ENCODE measurements at regions not wholly inside any gene's neighbourhood (a gene's known extent, or its start where the extent isn't known, plus 50 kb on each side); places are given as distances from the start of the nearest gene placed in this dataset.

- DNase-seq (ENCODE audit: extremely low spot score): no peak
- CTCF ChIA-PET: interaction anchor here (0.6 kb wide), 1 partner anchor 469 kb away, joined by 3 read pairs; no protein-coding TSS in a partner anchor
- POLR2A ChIA-PET: no interaction called here
- TF ChIP-seq ZNF384 (IDR thresholded peaks at IDR 0.05) (no peak), ELF4 (IDR thresholded peaks at IDR 0.05) (no peak), TARDBP (IDR thresholded peaks at IDR 0.05) (no peak), L3MBTL2 (conservative IDR thresholded peaks at IDR 0.05) (no peak), SUZ12 (IDR thresholded peaks at IDR 0.05) (no peak)
Measured at GRCh38 chr5:106759581-106759980, 911.2 kb downstream of the EFNA5 start.

- TF ChIP-seq FOXA1 (IDR thresholded peaks at IDR 0.05) (no peak), CTBP1 (IDR thresholded peaks at IDR 0.05; ENCODE audit: borderline replicate concordance) (no peak), ARNT (IDR thresholded peaks at IDR 0.05) (no peak), NFRKB (IDR thresholded peaks at IDR 0.05) (no peak), LEF1 (IDR thresholded peaks at IDR 0.05; ENCODE audit: borderline replicate concordance) (no peak), SP1 (IDR thresholded peaks at IDR 0.05) (no peak), BHLHE40 (IDR thresholded peaks at IDR 0.05; ENCODE audit: borderline replicate concordance) (no peak), ELF4 (IDR thresholded peaks at IDR 0.05) (no peak), SUZ12 (IDR thresholded peaks at IDR 0.05) (no peak), FOXK2 (IDR thresholded peaks at IDR 0.05) (no peak), TARDBP (IDR thresholded peaks at IDR 0.05) (no peak), HDGF (IDR thresholded peaks at IDR 0.05; ENCODE audit: borderline replicate concordance) (no peak)
- CTCF ChIA-PET: interaction anchor here (0.6 kb wide), 1 partner anchor 469 kb away, joined by 3 read pairs; no protein-coding TSS in a partner anchor
- POLR2A ChIA-PET: no interaction called here
- no peak for DNase-seq (ENCODE audit: extremely low spot score)
Measured at GRCh38 chr5:106759152-106759551, 911.6 kb downstream of the EFNA5 start.

- no peak for TF ChIP-seq FOXM1 (IDR thresholded peaks at IDR 0.05; ENCODE audit: borderline replicate concordance)
- TF ChIP-seq FOXA1 (IDR thresholded peaks at IDR 0.05): no peak
- TF ChIP-seq NFRKB (IDR thresholded peaks at IDR 0.05): no peak
- no peak for TF ChIP-seq FOXK2 (IDR thresholded peaks at IDR 0.05)
- no peak for TF ChIP-seq SUZ12 (IDR thresholded peaks at IDR 0.05)
- no peak for TF ChIP-seq PKNOX1 (IDR thresholded peaks at IDR 0.05)
- TF ChIP-seq L3MBTL2 (conservative IDR thresholded peaks at IDR 0.05): no peak
- TF ChIP-seq ARNT (IDR thresholded peaks at IDR 0.05): no peak
- TF ChIP-seq BHLHE40 (IDR thresholded peaks at IDR 0.05; ENCODE audit: borderline replicate concordance): no peak
- TF ChIP-seq LEF1 (IDR thresholded peaks at IDR 0.05; ENCODE audit: borderline replicate concordance): no peak
- TF ChIP-seq TARDBP (IDR thresholded peaks at IDR 0.05): no peak
- POLR2A ChIA-PET: no interaction called here
- DNase-seq (ENCODE audit: extremely low spot score): no peak
- CTCF ChIA-PET: no interaction called here
Measured at GRCh38 chr5:106757672-106758071, 913.1 kb downstream of the EFNA5 start.

DNA sequence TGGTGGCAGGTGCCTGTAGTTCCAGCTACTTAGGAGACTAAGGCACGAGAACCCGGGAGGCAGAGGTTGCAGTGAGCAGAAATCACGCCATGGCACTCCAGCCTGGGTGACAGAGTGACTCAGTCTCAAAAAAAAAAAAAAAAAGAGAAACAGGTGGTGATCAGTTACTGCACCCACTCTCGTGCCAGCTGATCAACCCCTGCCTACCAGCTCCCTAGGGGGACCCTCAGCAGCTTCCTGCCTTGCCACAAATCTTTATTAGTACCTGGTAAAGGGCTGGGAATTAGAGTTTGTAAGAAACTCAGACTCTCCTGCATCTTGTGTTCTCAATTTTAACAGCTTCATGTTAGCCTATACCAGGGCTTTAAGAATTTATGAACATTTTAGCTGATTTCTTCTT is 914.9 kb downstream of the EFNA5 start:
- POLR2A ChIA-PET: no interaction called here
- TF ChIP-seq HDGF (IDR thresholded peaks at IDR 0.05; ENCODE audit: borderline replicate concordance): no peak
- DNase-seq (ENCODE audit: extremely low spot score): no peak
- CTCF ChIA-PET: no interaction called here

- TF ChIP-seq ZNF384 (IDR thresholded peaks at IDR 0.05) (no peak), FOXA1 (IDR thresholded peaks at IDR 0.05) (no peak), PKNOX1 (IDR thresholded peaks at IDR 0.05) (no peak), SUZ12 (IDR thresholded peaks at IDR 0.05) (no peak), LEF1 (IDR thresholded peaks at IDR 0.05; ENCODE audit: borderline replicate concordance) (no peak), ELF4 (IDR thresholded peaks at IDR 0.05) (no peak), TARDBP (IDR thresholded peaks at IDR 0.05) (no peak), SP1 (IDR thresholded peaks at IDR 0.05) (no peak), FOXM1 (IDR thresholded peaks at IDR 0.05; ENCODE audit: borderline replicate concordance) (no peak), NFRKB (IDR thresholded peaks at IDR 0.05) (no peak), L3MBTL2 (conservative IDR thresholded peaks at IDR 0.05) (no peak), CTBP1 (IDR thresholded peaks at IDR 0.05; ENCODE audit: borderline replicate concordance) (no peak), BHLHE40 (IDR thresholded peaks at IDR 0.05; ENCODE audit: borderline replicate concordance) (no peak), HDGF (IDR thresholded peaks at IDR 0.05; ENCODE audit: borderline replicate concordance) (no peak), ARNT (IDR thresholded peaks at IDR 0.05) (no peak), FOXK2 (IDR thresholded peaks at IDR 0.05) (no peak)
- no peak for DNase-seq (ENCODE audit: extremely low spot score)
- ChIA-PET POLR2A (no interaction called here), CTCF (interaction anchor here (0.6 kb wide), 1 partner anchor 1967 kb away, joined by 5 read pairs; no protein-coding TSS in a partner anchor)
Measured at GRCh38 chr5:106755066-106755465, 915.7 kb downstream of the EFNA5 start.

- ChIA-PET POLR2A (no interaction called here), CTCF (no interaction called here)
- DNase-seq (ENCODE audit: extremely low spot score): no peak
- TF ChIP-seq BHLHE40 (IDR thresholded peaks at IDR 0.05; ENCODE audit: borderline replicate concordance) (no peak), FOXM1 (IDR thresholded peaks at IDR 0.05; ENCODE audit: borderline replicate concordance) (no peak)
Measured at GRCh38 chr5:106749826-106750225, 920.9 kb downstream of the EFNA5 start.

DNA sequence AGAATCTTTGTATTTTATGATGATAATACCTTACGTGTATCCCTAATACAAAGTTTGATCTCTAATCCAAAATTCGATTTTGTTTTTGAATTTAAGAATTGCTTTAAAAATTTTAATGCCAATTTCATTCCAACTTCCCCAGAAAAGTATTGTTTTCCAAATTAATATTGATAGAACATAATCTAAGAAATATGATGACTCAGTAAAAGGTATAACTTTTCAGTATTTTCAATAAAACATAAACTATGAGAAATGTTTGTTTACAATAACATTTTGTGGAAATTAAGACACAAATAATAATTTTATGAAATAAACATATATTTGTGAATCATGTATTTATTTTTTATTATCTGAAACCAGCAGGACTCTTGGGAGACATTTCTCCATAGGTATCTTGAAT is 931.6 kb downstream of the EFNA5 start:
- no peak for DNase-seq (ENCODE audit: extremely low spot score)
- POLR2A ChIA-PET: no interaction called here
- CTCF ChIA-PET: interaction anchor here (0.6 kb wide), 1 partner anchor 109 kb away, joined by 6 read pairs; no protein-coding TSS in a partner anchor
- TF ChIP-seq ZNF384 (IDR thresholded peaks at IDR 0.05): no peak
- TF ChIP-seq HDGF (IDR thresholded peaks at IDR 0.05; ENCODE audit: borderline replicate concordance): no peak
- TF ChIP-seq PKNOX1 (IDR thresholded peaks at IDR 0.05): no peak
- no peak for TF ChIP-seq FOXK2 (IDR thresholded peaks at IDR 0.05)
- no peak for TF ChIP-seq CTBP1 (IDR thresholded peaks at IDR 0.05; ENCODE audit: borderline replicate concordance)
- TF ChIP-seq ELF4 (IDR thresholded peaks at IDR 0.05): no peak
- TF ChIP-seq SP1 (IDR thresholded peaks at IDR 0.05): no peak
- TF ChIP-seq NFRKB (IDR thresholded peaks at IDR 0.05): no peak
- no peak for TF ChIP-seq FOXA1 (IDR thresholded peaks at IDR 0.05)
- TF ChIP-seq SUZ12 (IDR thresholded peaks at IDR 0.05): no peak
- no peak for TF ChIP-seq TARDBP (IDR thresholded peaks at IDR 0.05)
- no peak for TF ChIP-seq ARNT (IDR thresholded peaks at IDR 0.05)
- no peak for TF ChIP-seq BHLHE40 (IDR thresholded peaks at IDR 0.05; ENCODE audit: borderline replicate concordance)

Measured in HEK293T (cell line).